ENCODE measurements at regions not wholly inside any gene's neighbourhood (a gene's known extent, or its start where the extent isn't known, plus 50 kb on each side); places are given as distances from the start of the nearest gene placed in this dataset.

DNA sequence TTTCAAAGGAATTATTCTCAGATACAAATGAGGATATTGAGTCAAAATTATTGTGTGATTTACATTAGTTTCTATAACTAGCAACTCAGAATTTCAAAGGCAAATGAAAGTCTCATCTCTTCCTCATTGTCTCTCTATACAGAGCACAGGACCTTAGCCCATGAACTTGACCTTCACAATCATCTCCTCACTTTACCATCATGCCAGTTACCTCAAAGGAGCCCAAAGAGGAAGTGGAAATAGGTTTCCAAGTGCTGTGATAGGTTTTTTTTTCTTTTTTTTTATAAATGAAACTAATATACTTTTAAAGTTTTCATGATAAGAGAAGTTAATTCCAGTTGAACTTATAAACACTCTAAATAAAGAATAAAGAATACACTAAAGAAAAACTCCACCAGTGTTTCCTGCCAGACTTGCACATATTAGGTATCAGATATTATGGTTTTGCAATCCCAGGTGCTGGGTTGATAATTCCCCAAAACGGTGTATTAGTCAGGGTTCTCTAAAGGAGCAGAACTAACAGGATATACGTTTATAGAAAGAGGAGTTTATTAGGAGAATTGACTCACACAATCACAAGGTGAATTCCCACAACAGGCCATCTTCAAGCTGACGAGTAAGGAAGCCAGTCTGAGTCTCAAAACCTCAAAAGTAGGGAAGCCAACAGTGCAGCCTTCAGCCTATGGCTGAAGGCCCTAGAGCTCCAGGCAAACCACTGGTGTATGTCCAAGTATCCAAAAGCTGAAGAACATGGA lies 50.1 kb upstream of the ADAMTS16 start:
- Histone ChIP-seq H3K4me2 (ENCODE audit: insufficient read depth, insufficient read length, low read length) (no peak overlapping the region), H2AK5ac (ENCODE audit: insufficient read length, low read length) (no peak overlapping the region), H4K91ac (ENCODE audit: insufficient read length, low read depth, low read length) (no peak overlapping the region), H3K9me3 (ENCODE audit: control insufficient read depth, low read depth, low read length) (no peaks in the 10 kb centered on the region), H3K18ac (ENCODE audit: insufficient read length, low read depth, low read length) (no peak overlapping the region), H3K27me3 (ENCODE audit: insufficient read depth, low read length) (no peaks in the 10 kb centered on the region), H2AFZ (ENCODE audit: low read length) (no peak overlapping the region), H3K4me1 (ENCODE audit: insufficient read depth, low read length) (peaks cover 8% of the 10 kb centered on the region; the same call in 1 of the 2 replicates), H2BK15ac (ENCODE audit: low read depth, low read length) (no peak overlapping the region), H3K23ac (ENCODE audit: insufficient read length, low read depth, low read length) (no peak overlapping the region), H2BK5ac (ENCODE audit: insufficient read length, low read length) (no peak overlapping the region), H3K79me1 (ENCODE audit: insufficient read depth, low read depth, low read length, poor library complexity, severe bottlenecking) (no peaks in the 10 kb centered on the region), H3T11ph (ENCODE audit: low read length) (no peak overlapping the region), H2BK20ac (ENCODE audit: low read depth, low read length, poor library complexity, severe bottlenecking) (no peak overlapping the region), H2BK120ac (ENCODE audit: low read depth, low read length, poor library complexity, severe bottlenecking) (no peak overlapping the region), H4K20me1 (ENCODE audit: control insufficient read depth, insufficient read depth, insufficient read length) (no peaks in the 10 kb centered on the region), H3K9ac (ENCODE audit: extremely low read depth, insufficient read length, low read length) (no peak overlapping the region), H3K14ac (ENCODE audit: insufficient read depth, low read length) (no peak overlapping the region), H3K79me2 (ENCODE audit: insufficient read depth, low read length) (no peaks in the 10 kb centered on the region), H3K56ac (ENCODE audit: insufficient read length, low read depth, low read length) (no peak overlapping the region), H3K4ac (ENCODE audit: low read depth, low read length) (no peak overlapping the region), H3K23me2 (ENCODE audit: insufficient read length, low read depth, low read length, poor library complexity, severe bottlenecking) (no peaks in the 10 kb centered on the region), H4K5ac (ENCODE audit: insufficient read length, low read depth, low read length) (no peak overlapping the region), H3K27ac (ENCODE audit: insufficient read length, low read depth, low read length) (no peak overlapping the region), H4K8ac (replicated peaks; ENCODE audit: insufficient read length, low read depth, low read length) (no peak overlapping the region), H2BK12ac (ENCODE audit: insufficient read length, low read depth, low read length) (no peak overlapping the region)
- Mint-ChIP-seq H3K36me3 (ENCODE audit: insufficient read depth in 1 of 3, low read depth in 3 of 3) (peaks cover 0 to 5% (median 0%) of the 10 kb centered on the region in 3 experiments; a peak in 1 of 7 replicates), H3K4me3 (no peak overlapping the region), H3K27ac (no peak overlapping the region), H3K9me3 (peaks cover 5 to 7% of the 10 kb centered on the region in 2 experiments; a peak in 4 of 5 replicates), H3K27me3 (ENCODE audit: low read depth) (no peaks in the 10 kb centered on the region), H3K4me1 (peaks cover 17 to 19% of the 10 kb centered on the region in 2 experiments)
- no peak for DNase-seq
- no CpG with 5 or more reads among the region's 3 CpGs for WGBS (ENCODE audit: extremely low coverage, insufficient read length, low lambda C conversion rate)
- TF ChIP-seq CTCF (conservative IDR thresholded peaks at IDR 0.05), result no peak

All from H9 (cell line).